Stomach smooth muscle (tissue), 2 donors: ENCODE measurements at regions not wholly inside any gene's neighbourhood (a gene's known extent, or its start where the extent isn't known, plus 50 kb on each side); places are given as distances from the start of the nearest gene placed in this dataset.
"Not testable (repeated sequence)": the region's sequence is repeated elsewhere in the genome, so short reads cannot be mapped to it uniquely, and the experiment has no call there.

Source experiments
- H3K27ac ChIP-seq: one replicate; pipeline ENCODE4 v1.7.0; 2013; ENCODE audit warnings: mild to moderate bottlenecking, low read length, inconsistent platforms
- H3K27me3 ChIP-seq, 2 donors: one replicate each; pipeline ENCODE4 v1.7.0; 2013; ENCODE audit warnings: low read length in 2 of 2; ENCODE audit not compliant: insufficient read depth in 2 of 2, control insufficient read depth in 1 of 2
- H3K36me3 ChIP-seq, 2 donors: one replicate each; pipeline ENCODE4 v1.7.0; 2013; ENCODE audit warnings: low read length in 2 of 2; ENCODE audit not compliant: control insufficient read depth in 2 of 2, insufficient read depth in 2 of 2
- H3K4me1 ChIP-seq: one replicate; pipeline ENCODE4 v1.7.0; 2013; ENCODE audit warnings: low read length; ENCODE audit not compliant: control insufficient read depth, insufficient read depth
- H3K4me3 ChIP-seq, 2 donors: one replicate each; pipeline ENCODE4 v1.7.0; 2013; ENCODE audit warnings: low read length in 2 of 2
- H3K9ac ChIP-seq, 2 donors: one replicate each; pipeline ENCODE4 v1.7.0; 2013; ENCODE audit warnings: low read length in 2 of 2, mild to moderate bottlenecking in 1 of 2
- H3K9me3 ChIP-seq, 2 donors: one replicate each; pipeline ENCODE4 v1.7.0; 2013; ENCODE audit warnings: low read length in 2 of 2; ENCODE audit not compliant: control insufficient read depth in 2 of 2
- donor health status: healthy.
- donor health status: Pancreatic carcinoma.

DNA sequence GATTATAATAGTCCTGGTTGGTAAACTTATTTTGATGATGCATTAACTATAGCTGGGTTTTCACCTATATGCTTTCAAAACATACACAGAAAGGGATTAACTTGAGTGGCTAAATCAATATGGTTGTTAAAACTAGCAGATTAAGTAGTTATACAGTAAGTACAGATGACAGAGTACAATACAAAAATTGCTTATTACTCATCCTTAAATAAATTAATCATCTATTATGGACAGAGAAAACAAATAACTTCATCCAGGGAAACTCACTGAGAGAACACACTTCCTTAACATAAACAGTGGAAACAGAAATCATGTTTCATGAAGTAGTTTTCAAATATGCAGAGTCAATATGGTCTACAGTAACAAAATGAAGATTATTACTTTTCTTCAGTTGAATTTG lies 133.4 kb downstream of the AREG start:
- Histone ChIP-seq H3K36me3 (no peaks in the 10 kb centered on the region), H3K27me3 (no peaks in the 10 kb centered on the region), H3K4me3 (no peak overlapping the region), H3K27ac (no peak overlapping the region), H3K9ac (no peak overlapping the region), H3K9me3 (no peaks in the 10 kb centered on the region), H3K4me1 (no peaks in the 10 kb centered on the region)

DNA sequence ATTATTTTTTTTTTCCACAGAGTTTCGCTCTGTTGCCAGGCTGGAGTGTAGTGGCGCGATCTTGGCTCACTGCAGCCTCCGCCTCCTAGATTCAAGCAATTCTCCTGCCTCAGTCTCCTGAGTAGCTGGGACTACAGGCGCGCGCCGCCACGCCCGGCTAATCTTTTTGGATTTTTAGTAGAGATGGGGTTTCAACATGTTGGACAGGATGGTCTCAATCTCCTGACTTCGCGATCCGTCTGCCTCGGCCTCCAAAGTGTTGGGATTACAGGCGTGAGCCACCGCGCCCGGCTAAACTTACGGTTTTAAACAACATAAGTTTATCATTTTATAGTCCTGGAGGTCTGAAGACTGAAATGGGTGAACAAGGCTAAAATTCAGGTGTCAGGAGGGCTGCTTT lies 133.9 kb downstream of the AREG start:
- H3K27me3 ChIP-seq, H3K36me3 ChIP-seq, H3K9me3 ChIP-seq, H3K4me3 ChIP-seq, H3K9ac ChIP-seq, H3K27ac ChIP-seq, H3K4me1 ChIP-seq: not testable (repeated sequence)

DNA sequence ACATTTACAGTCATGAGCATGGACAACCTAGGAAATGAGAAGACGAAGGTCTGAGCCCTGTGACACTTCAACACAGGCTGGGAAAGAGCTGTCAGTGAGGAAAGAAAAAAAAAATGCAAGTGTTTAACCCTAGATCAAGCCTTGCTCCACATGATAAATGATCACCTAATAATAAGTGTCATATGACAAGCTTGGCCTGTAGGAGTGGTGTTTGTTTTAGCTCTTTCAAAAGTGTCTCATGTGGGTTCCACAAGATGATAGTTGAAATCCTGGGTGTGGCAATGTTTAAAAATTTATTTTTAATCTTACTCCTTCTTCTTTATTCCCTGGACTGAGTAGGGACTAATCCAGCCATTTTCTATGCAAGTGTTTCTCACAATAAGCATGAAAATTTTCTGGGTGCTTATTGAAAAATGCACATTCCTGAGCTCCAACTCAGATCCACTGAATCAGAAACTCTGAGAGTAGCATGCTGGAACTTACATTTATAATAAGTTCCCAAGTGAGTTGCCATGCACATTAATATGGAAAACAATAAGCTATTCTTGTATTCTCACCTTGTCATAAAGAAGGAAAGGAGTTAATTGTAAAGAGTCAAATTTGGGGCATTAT lies 138.3 kb downstream of the AREG start:
- no peak overlapping the region for H3K9ac ChIP-seq
- no peak overlapping the region for H3K27ac ChIP-seq
- no peaks in the 10 kb centered on the region for H3K27me3 ChIP-seq
- no peak overlapping the region for H3K4me3 ChIP-seq
- no peaks in the 10 kb centered on the region for H3K36me3 ChIP-seq
- H3K4me1 ChIP-seq, result no peaks in the 10 kb centered on the region
- H3K9me3 ChIP-seq, result no peaks in the 10 kb centered on the region

- H3K4me1 ChIP-seq, result no peaks in the 10 kb centered on the region
- H3K9ac ChIP-seq, result no peak overlapping the region
- H3K4me3 ChIP-seq, result no peak overlapping the region
- H3K36me3 ChIP-seq, result no peaks in the 10 kb centered on the region
- H3K9me3 ChIP-seq, result no peaks in the 10 kb centered on the region
- no peak overlapping the region for H3K27ac ChIP-seq
- no peaks in the 10 kb centered on the region for H3K27me3 ChIP-seq
These were observed 138.8 kb downstream of the AREG start for GRCh38 chr4:74583757-74584156.

- Histone ChIP-seq H3K27ac (no peak overlapping the region), H3K36me3 (no peaks in the 10 kb centered on the region), H3K9ac (no peak overlapping the region), H3K4me1 (no peaks in the 10 kb centered on the region), H3K4me3 (no peak overlapping the region), H3K9me3 (no peaks in the 10 kb centered on the region), H3K27me3 (no peaks in the 10 kb centered on the region)
These were observed 143.4 kb downstream of the AREG start for GRCh38 chr4:74588350-74588749.

- no peak overlapping the region for H3K9ac ChIP-seq
These were observed 145.5 kb downstream of the AREG start for GRCh38 chr4:74590476-74590875.

GRCh38 chr4:74598611-74599325 lies 153.8 kb downstream of the AREG start:
- H3K4me3 ChIP-seq, result no peak overlapping the region
- no peaks in the 10 kb centered on the region for H3K27me3 ChIP-seq
- no peaks in the 10 kb centered on the region for H3K9me3 ChIP-seq
- no peak overlapping the region for H3K9ac ChIP-seq
- no peaks in the 10 kb centered on the region for H3K36me3 ChIP-seq
- no peak overlapping the region for H3K27ac ChIP-seq
- no peaks in the 10 kb centered on the region for H3K4me1 ChIP-seq

More at GRCh38 chr4:74590476-74590875, 145.5 kb downstream of the AREG start:
- Histone ChIP-seq H3K27me3 (no peaks in the 10 kb centered on the region), H3K4me3 (no peak overlapping the region), H3K36me3 (no peaks in the 10 kb centered on the region), H3K4me1 (no peaks in the 10 kb centered on the region), H3K27ac (no peak overlapping the region), H3K9me3 (no peaks in the 10 kb centered on the region)

DNA sequence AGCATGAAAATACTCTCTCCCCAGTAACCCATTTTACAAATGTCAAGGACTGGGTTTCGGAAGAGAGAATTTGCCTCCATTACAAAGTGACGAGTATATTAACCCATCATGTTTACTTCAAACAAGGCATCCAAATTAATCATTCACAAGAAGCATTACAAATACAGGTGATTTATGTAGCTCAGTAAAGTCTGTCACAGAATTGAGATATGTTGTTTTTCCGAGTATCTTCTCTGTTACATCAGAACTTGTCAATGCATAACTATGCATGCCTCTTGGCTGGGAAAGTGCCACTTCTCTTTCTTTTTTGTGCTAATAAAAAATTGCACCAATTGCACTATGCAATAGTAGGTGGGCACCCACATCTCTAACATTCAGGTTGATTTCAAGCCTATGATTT lies 158.2 kb downstream of the AREG start:
- H3K27ac ChIP-seq, result no peak overlapping the region

DNA sequence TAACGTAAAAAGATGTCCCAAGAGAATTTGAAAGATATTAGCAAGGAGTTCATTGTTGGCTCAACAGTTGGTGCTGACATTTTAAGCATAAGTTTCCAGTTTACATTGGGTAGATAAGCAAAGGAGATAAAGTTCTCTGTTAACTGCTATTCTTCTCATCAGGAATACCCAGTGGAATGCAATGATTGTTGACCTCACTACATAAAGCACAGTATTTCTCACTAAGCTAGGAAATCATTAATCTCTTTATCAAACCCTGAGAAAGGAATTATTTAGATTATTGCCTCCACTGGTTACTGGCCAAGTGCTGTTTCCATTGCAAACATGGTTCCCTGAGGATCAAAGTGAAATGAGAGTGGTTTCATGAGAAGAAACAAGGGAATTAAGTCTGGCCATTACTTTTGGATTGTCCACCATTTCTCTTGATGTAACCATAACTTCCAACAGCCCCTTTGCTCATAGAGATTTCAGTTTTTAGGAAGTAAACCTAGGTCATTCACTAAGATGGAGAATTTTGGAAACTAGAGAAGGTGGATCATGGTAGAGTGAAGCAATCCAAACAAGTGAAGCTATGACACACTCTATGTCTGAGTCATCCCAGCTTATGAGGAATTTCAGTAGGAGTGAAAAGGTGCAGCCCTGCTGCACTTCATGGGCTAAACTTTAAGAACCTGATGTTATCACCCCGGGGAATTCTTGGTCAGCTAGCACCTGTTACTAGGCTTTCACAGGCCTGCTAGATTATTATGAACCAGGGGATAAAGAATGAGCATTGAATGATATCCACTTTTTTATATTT lies 163.4 kb downstream of the AREG start:
- H3K9ac ChIP-seq, result no peak overlapping the region
- no peak overlapping the region for H3K27ac ChIP-seq
- no peaks in the 10 kb centered on the region for H3K36me3 ChIP-seq
- H3K4me3 ChIP-seq, result no peak overlapping the region
- H3K27me3 ChIP-seq, result no peaks in the 10 kb centered on the region
- peaks cover 0 to 1% of the 10 kb centered on the region in 2 donors for H3K9me3 ChIP-seq
- H3K4me1 ChIP-seq, result no peaks in the 10 kb centered on the region

More for the DNA sequence above, 158.2 kb downstream of the AREG start:
- H3K9ac ChIP-seq, result no peak overlapping the region
- H3K4me1 ChIP-seq, result no peaks in the 10 kb centered on the region
- no peak overlapping the region for H3K4me3 ChIP-seq
- H3K27me3 ChIP-seq, result no peaks in the 10 kb centered on the region
- no peaks in the 10 kb centered on the region for H3K36me3 ChIP-seq
- peaks cover 0 to 1% of the 10 kb centered on the region in 2 donors for H3K9me3 ChIP-seq

DNA sequence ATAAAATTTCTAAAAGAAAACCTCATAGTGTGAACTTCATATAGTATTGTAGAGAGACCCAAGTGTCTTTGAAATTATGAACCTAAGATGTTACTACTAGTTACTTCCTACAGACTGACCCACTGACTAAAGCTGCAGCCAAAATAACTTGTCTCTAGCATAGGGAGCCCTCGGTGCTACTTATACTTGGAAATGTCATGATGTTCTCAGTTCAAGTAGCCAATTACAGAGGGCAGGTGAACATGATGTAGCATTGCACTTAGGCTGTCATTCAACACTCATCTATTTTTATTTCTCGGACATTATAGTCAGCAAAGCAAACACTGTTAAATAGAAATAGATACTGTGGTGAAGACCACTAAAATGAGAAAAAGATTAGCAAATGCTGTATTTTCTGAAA lies 165.6 kb downstream of the AREG start:
- Histone ChIP-seq H3K9me3 (peaks cover 0 to 1% of the 10 kb centered on the region in 2 donors), H3K9ac (no peak overlapping the region), H3K4me1 (no peaks in the 10 kb centered on the region), H3K36me3 (no peaks in the 10 kb centered on the region), H3K4me3 (no peak overlapping the region), H3K27me3 (no peaks in the 10 kb centered on the region), H3K27ac (no peak overlapping the region)
